Body of pancreas (tissue), 4 donors: ENCODE measurements at regions not wholly inside any gene's neighbourhood (a gene's known extent, or its start where the extent isn't known, plus 50 kb on each side); places are given as distances from the start of the nearest gene placed in this dataset.

Experiments
- CTCF ChIP-seq, 7 experiments: fragments of 450-650 bp in 4 of 7; fragments of 200-600 bp in 3 of 7; sonication (generic) in 3 of 7; IDR thresholded peaks; one replicate each; pipeline ENCODE4 v1.5.1; 2016 to 2019; ENCODE audit warnings: antibody characterized with exemption in 7 of 7
- POLR2A ChIP-seq, 3 donors: fragments of 450-650 bp; IDR thresholded peaks; one replicate each; pipeline ENCODE4 v1.6.1; 2016; ENCODE audit warnings: antibody characterized with exemption in 3 of 3, mild to moderate bottlenecking in 2 of 3

GRCh38 chr2:146939991-146940685, 904.7 kb upstream of the ACVR2A start:
- TF ChIP-seq CTCF (IDR thresholded peaks at IDR 0.05) (no peak), POLR2A (IDR thresholded peaks at IDR 0.05) (no peak)
